A549 (cell line): ENCODE measurements at regions not wholly inside any gene's neighbourhood (a gene's known extent, or its start where the extent isn't known, plus 50 kb on each side); places are given as distances from the start of the nearest gene placed in this dataset.
"Not testable (repeated sequence)": the region's sequence is repeated elsewhere in the genome, so short reads cannot be mapped to it uniquely, and the experiment has no call there.

Experiments used
- MAZ ChIP-seq: fragments of 150-350 bp; IDR thresholded peaks from 2 replicates; pipeline ENCODE4 v1.6.1; 2014; ENCODE audit warnings: antibody characterized with exemption, low read depth, low read length, borderline replicate concordance
- POLR2A ChIP-seq: IDR thresholded peaks from 2 replicates; pipeline ENCODE4 v1.6.1; 2012; ENCODE audit warnings: mild to moderate bottlenecking, low read length
- TF ChIP-seq, protein P1 (sequence below): fragments of >200 bp; sonication (Bioruptor Twin); formaldehyde crosslinking; IDR thresholded peaks from 3 replicates; pipeline ENCODE4 v1.5.1; 2016
- TF ChIP-seq, protein P2 (sequence below): fragments of >200 bp; sonication (Bioruptor Twin); formaldehyde crosslinking; IDR thresholded peaks from 3 replicates; pipeline ENCODE4 v1.6.1; 2016

DNA sequence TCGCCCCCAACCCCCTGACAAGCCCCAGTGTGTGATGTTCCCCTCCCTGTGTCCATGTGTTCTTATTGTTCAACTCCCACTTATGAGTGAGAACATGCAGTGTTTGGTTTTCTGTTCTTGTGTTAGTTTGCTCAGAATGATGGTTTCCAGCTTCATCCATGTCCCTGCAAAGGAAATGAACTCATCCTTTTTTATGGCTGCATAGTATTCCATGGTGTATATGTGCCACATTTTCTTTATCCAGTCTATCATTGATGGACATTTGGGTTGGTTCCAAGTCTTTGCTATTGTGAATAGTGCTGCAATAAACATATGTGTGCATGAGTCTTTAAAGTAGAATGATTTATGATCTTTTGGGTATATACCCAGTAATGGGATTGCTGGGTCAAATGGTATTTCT, 107.5 kb downstream of the UTP18 start:
- TF ChIP-seq, protein P1, sequence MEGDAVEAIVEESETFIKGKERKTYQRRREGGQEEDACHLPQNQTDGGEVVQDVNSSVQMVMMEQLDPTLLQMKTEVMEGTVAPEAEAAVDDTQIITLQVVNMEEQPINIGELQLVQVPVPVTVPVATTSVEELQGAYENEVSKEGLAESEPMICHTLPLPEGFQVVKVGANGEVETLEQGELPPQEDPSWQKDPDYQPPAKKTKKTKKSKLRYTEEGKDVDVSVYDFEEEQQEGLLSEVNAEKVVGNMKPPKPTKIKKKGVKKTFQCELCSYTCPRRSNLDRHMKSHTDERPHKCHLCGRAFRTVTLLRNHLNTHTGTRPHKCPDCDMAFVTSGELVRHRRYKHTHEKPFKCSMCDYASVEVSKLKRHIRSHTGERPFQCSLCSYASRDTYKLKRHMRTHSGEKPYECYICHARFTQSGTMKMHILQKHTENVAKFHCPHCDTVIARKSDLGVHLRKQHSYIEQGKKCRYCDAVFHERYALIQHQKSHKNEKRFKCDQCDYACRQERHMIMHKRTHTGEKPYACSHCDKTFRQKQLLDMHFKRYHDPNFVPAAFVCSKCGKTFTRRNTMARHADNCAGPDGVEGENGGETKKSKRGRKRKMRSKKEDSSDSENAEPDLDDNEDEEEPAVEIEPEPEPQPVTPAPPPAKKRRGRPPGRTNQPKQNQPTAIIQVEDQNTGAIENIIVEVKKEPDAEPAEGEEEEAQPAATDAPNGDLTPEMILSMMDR: not testable (repeated sequence)
- TF ChIP-seq, protein P2, sequence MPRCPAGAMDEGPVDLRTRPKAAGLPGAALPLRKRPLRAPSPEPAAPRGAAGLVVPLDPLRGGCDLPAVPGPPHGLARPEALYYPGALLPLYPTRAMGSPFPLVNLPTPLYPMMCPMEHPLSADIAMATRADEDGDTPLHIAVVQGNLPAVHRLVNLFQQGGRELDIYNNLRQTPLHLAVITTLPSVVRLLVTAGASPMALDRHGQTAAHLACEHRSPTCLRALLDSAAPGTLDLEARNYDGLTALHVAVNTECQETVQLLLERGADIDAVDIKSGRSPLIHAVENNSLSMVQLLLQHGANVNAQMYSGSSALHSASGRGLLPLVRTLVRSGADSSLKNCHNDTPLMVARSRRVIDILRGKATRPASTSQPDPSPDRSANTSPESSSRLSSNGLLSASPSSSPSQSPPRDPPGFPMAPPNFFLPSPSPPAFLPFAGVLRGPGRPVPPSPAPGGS: not testable (repeated sequence)
- TF ChIP-seq POLR2A, MAZ: not testable (repeated sequence)
